HG02973 (cell line): ENCODE measurements at regions not wholly inside any gene's neighbourhood (a gene's known extent, or its start where the extent isn't known, plus 50 kb on each side); places are given as distances from the start of the nearest gene placed in this dataset.
A peak's percentile ranks its signal among the peaks of the same experiment; 100 is the strongest.

Experiments
- ATAC-seq: cut with Tn5 transposase; IDR thresholded peaks from one replicate; pipeline ENCODE4 v1.9.1; 2021; ENCODE audit warnings: moderate library complexity; ENCODE audit not compliant: unreplicated experiment

DNA sequence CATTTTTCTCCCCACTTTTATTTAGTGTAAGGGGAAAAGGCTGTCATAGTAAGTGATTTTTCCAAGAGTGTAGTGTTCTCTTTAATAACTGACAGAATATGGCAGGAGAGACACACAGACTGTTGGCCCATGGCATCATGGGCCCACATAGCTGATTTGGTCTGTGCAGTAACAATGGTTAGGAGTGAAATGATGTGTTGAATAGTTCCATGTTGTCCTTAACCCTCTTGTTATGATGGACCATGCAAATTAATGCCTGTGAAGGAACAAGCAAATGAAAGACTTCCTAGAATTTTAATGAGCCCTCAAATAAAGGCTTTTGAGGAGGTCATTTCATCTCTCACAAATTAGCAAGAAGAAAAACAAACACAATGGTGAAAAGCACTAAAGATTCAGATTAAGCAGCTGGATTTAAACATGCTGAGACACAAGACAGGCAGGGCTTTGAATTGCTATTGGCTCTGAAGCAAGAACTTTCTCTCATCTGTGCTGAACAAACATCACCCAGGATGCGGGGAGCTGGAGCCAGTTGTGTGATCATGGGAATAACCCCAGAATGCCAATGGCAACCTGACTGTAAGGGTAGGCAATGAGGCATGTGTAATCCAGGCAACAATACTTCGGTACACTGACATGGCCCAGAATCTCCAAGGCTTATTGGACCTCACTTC, 136.7 kb upstream of the VEPH1 start:
- ATAC-seq: no peak

DNA sequence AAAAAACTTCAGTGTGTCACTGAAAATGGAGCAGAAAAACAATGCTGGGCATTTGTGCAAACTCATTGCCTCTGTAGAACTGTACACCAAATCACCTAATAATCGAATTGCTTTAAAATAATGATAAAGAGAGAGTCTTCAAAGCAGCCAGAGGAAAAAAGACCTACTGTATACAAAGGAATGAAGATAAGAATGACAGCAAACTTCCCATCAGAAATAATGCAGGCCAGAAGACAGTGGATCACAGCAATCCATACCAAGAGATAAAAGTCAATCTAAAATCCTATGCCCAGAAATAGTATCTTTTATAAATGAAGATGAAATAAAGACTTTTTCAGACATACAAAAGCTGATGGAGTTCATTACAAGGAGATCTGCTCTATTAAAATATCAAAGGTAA, 134.7 kb upstream of the VEPH1 start:
- no peak for ATAC-seq

DNA sequence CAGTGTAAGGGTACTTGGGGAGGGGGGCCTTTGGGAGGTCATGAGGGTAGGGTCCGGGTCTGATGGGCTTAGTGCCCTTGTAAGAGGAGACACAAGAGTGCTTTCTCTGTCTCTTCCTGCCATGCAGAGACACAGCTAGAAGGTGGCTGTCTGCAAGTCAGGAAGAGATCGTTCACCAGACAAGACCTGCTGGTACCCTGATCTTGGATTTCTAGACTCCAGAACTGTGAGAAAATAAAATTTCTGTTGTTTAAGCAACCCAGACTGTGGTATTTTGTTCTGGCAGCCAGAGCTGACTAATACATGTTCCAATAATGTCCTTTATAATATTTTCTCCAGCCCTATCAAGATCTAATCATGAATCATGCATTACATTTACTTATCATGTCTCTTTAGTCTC, 130.0 kb upstream of the VEPH1 start:
- ATAC-seq: no peak

DNA sequence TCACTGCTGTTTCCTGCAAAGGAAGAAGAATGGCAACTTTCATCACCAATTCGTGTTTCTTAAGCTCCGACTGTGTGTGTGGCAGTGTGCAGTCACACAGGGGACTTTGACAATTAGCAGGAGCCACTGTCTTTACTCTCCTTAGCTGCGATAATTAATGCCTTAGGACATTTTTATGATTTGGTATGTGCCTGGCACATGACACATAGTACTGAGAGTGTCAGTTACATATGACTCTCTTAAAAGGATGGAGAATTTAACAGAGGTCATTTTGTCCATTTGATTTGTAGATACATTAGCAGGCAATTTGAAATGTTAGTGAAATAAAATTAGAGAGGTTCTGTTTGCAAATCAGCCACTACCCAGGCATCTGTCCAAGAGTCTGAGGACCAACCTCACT, 128.9 kb upstream of the VEPH1 start:
- no peak for ATAC-seq

DNA sequence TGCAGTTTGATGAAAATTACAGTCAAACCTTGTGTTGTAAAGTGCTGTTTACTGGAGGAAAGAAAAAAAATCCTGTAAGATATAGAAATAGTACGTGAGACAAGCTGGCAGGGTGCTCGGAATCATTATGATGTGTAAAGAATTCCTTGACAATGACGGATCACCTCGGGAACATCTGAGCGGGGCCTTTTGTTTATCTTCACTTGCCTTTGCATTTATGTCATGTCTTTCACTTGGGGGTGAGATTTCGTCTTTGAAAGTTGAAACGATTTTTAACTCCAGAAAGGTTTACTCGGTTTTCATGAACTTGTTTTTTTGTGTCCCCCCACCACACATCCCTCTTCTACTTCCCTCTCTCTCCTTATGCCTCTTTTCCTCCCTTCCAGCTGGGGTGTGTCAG, 128.3 kb upstream of the VEPH1 start:
- no peak for ATAC-seq

DNA sequence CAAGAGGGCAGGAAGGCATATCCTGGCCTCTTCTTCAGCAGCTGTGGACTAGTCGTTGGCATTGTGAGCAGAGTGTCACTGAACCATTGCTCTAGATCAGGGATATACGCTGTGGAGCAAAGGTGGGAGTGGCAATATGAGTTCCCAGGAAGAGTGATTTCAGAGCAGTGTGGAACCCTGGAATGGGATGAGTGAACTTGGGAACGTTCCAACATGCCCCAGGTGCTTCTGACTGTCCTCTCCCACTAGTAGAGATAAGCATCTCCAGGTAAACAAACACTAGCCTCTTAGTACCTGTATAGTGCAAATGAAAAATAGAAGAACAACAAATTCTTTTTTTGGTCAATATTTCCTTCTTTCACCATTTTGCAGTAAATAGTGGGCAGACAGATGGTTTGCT, 123.6 kb upstream of the VEPH1 start:
- no peak for ATAC-seq

DNA sequence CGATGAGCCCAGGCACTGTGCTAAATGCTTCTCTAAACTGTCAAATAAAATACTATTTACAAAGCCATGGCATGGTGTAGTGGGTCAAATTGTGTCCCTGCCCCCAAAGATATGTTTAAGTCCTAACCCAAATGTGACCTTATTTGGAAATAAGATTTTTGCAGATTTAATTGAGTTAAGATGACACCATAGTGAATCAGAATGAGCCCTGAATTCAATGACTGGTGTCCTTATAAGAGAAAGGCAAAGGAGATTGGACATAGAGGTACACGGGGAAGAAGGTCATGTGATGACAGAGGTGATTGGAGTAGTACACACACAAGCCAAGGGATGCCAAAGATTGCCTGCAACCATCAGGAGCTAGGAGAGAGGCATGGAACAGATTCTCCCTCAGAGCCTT, 121.6 kb upstream of the VEPH1 start:
- no peak for ATAC-seq

DNA sequence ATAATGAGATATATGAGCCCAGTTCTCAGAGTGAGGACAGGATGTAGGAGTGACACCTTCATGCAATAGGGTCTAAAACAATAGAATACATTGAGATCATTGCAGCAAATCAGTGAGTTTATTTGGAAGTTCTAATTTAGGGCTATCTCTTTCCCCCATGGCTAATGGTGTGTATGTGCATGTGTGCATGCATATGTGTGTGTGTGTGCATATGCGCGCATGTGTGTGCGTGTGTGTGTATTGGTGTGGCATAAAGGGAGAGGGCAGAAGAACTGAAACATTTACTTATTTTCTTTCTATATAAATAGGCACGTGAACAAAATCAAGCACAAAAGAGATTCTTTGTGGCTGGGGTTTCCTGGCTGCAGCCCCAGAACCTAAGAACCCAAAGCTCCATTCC, 115.7 kb upstream of the VEPH1 start:
- ATAC-seq: no peak

DNA sequence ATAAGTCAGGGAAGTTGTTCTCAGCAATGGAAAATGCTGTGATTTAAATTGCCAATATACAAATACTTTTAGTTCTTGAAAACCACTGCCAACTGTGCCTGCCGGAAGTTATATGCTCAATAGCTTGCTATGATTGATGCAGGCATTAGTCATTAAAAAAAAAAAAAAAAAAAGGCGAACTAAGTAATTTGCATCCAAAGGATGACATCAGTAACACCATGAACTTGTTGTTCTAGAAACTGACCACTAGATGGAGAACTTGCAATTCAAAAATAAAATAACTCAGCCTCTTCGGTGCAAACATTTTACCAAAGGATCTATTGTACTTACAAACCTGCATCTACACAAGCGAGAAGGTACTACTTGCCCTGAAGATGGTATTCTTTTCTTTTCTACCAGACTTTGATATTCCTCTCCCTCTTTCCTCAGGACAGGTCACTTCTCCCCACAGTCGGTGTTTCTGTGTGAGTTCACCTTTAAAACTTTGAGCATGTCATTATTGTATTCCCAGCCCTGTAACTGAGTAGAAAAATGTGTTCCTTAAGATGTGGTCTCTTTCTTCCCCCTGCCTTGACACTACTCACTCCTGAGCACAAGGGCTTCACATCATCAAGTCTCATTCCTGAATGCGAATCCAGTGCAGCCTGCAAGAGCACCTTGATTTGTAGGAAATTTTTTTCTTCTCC, 115.0 kb upstream of the VEPH1 start:
- ATAC-seq: peak; percentile 81

DNA sequence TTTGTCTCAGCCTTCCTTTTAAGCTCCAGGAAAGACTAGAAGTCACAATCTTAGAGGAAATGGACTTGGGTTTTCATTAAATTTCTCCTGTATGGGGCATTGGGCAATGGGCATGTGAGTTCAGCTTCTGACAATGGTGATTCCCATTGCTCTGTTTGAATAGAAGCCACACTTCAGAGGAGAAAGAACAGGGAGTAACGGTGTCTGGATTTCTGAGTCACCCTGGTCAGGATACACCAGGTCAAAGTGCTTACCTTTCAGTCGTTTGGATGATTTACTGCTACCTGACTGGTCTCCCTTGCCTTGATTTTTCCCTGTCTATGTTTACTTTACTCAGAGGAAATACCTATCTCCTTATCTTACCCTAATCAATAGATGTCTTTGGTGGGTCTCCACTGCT, 111.7 kb upstream of the VEPH1 start:
- no peak for ATAC-seq

DNA sequence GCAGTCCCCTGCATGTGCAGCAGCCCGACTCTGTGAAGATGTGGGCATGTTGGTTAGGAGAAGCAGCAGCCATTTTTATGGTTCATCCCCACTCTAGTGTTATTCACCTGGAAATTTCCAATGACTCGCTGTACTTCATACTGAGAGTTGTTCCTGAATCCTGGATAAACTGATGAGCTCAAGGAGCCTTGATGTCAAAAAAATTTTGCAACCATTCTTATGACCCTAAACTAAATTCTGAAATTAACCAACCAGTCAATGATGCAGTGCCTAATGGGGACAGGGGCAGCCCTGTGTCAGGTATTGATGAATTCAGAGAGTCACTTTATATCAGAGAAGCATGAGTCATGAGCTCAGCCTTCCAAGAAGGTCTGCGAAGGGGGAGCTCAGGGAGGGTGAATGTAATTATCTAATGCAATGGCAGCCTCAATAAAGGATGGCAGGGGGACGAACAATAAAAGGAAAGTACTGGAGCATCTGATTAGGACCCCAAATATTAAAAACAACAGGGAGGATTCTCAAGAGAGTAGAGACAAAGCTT, 108.4 kb upstream of the VEPH1 start:
- no peak for ATAC-seq

DNA sequence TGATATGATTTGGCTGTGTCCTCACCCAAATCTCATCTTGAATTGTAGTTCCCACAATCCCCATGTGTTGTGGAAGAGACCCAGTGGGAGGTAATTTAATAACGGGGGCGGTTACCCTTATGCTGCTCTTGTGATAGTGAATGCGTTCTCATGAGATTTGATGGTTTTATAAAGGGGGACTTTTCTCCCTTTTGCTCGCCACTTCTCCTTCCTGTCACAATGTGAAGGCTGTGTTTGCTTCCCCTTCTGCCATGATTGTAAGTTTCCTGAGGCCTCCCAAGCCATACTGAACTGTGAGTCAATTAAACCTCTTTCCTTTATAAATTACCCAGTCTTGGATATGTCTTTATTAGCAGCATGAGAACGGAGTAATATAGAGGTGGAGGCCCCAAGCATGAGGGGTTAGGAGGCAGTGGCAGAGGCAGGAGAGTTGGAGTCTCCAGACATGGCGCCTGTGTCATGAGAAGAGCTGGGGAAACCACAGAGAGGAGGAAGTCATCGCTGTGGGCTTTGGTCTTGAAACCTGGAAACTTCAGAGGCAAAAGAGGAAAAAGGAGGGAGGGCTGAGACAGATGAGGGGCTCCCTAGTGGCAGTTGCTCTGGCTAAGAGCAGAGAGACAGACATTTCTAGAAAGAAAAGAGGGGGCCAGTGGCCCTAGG, 107.8 kb upstream of the VEPH1 start:
- no peak for ATAC-seq

DNA sequence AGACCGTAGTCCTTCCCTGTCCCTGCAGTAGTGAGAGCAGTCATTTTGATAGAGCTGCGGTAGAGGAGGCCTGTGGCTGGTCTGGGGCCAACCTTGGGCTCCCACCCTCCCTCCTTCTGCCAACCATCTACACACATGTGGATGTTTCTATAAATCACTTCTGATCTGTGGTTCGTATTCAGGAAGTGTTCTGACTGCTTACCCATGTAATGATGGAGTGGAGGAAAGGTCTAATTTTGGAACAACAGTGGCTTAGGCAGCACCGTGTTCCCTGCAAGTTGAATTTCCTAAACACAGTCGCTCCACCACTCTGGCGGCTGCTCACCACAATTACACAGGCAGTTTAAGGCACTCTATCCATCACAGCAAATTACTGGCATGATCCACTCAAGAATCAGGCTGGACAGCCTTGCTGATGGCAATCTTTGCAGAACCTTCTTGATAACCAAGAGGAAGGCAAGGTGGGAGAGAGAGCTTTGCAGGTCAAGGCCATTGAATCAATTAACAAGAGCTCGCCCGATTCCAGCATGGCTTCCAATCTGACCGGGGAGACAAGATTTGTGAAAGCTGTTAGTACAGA, 104.7 kb upstream of the VEPH1 start:
- ATAC-seq: no peak

DNA sequence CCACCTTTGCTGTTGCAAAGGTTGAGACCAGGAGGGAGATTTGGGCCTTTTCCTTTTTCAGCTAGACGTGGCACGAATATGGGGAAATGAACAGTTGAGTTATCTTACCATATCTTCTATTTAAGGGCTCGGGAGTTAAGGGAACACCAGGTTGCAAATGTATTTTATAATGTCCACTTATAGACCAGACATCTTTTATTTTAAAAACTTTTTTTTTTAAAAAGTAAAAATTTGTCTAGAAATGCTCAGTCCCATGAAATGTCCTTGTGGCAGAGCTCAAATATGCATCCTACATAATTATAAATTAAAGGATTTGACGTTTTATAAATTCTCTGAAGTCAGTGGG, 103.6 kb upstream of the VEPH1 start:
- no peak for ATAC-seq

DNA sequence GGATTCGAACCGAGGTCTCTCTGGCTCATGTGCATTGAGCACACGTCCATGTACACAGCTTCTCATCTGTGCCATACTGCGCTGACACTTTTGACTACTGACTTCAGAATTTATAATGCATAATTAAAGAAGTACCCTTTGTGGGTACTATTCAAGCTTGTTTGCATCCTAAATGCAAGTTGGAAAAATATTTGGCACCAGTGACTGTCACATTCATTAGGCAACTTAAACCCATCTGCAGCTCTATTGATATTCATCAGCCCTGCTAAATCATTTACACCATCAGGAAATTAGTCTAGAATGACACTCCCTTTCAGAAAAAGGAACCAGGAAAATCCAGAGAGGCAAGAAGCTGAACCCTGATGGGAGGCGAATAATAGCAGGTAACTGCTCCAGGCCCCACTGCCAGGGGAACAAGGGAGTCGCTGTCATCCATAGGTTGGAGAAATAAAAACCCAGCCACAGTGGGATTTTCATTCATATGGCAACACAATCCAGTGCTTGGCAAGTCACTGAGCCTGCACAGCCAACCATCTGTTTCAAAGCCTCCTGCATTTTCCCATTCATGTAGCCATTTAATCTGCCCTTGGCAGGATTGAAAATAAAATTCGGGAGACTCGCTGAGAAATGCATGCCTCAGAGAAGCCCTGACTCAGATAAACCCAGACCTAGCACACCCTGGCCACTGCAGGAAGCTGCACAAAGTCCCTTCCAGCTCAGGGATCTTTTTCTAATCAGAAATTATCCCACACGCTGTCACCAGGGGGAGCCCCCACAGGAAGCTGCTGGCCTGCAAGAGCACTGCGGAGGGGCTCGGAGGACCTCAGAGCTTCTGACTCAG, 103.0 kb upstream of the VEPH1 start:
- ATAC-seq: peak; percentile 93

DNA sequence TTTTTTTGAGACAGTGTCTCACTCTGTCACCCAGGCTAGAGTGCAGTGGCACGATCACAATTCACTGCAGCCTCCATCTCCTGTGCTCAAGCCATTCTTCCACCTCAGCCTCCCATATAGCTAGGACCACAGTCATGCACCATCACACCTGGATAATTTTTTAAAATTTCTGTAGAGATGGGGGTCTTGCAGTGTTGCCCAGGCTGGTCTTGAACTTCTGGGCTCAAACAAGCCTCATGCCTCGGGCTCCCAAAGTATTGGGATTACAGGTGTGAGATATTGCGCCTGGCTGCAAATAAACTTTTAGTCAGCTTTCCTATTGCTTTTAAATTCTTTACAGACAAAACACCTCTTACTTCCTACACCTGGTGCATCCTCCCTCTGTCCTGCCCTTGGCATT, 102.1 kb upstream of the VEPH1 start:
- ATAC-seq: no peak

DNA sequence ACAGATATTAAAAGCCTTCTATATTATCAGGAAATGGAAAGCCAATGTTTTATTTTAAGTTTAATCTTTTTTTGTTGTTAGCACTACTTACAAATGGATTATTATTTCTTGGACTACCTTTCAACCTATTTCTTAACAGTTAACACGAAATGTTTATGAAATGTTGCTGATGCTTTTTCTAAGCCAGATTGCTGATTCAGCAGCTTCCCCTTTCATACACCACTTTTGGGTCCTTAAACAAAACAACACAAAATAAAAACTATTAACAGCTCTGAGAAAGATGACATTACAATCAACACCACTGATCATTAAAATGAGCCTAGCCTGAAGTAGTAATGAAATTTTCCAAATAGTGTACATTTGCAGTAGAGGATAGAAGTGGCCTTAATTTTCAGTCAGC, 99.2 kb upstream of the VEPH1 start:
- ATAC-seq: no peak

DNA sequence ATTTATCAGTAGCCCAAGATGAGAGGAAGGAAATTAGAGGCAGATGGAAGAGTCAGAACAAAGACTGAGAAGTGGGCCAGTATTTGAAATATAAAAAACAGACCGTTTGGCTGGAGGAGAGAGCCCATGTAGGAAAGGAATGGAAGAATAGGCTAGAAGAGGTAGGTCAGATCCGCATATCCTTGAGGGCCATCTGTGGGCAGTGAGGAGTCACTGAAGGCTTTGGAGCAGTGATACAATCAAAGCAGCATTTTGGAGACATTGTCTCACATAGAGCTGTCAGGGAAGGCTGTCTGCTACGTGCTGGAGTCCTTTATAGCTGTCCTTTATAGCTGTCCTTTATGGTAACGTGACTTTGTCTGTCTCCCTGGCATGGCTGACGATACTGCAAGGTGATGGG, 92.0 kb upstream of the VEPH1 start:
- ATAC-seq: no peak

DNA sequence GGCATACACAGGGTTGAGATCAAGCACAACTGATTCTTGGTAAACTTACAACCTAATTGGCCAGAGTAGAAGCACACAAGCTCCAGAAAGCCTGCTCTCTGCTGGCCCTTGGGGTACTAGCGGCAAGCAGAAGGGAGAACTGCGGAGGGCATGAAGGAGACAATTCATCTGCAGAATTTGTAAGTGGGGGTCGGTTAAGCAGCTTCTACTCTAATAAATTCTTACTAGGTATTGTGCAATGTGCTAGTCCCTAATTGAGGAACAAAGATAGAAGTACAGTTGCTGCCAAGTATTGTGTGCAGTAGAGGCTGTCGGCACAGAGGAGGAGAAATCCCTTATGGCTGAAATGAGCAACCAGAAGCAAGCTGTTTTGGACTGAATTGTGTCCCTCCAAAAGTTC, 91.2 kb upstream of the VEPH1 start:
- no peak for ATAC-seq

DNA sequence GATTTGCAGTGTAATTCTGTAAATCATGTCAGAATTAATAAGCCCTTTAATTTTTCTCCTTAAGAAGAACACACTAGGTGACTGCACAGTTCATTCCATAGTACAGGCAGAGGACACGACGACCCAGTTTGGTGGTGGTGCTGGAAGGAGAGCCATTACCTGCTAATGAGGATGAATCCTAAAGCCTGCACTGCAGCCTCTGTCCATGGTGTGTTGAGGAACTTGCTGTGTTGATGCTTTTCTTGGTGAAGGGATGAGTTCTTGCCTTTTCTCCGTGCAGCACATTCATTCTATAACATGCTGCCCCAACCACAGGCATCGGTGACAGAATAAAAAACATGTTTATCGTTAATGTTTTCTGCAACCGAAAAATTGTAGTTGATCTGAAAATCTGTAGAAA, 89.6 kb upstream of the VEPH1 start:
- no peak for ATAC-seq

DNA sequence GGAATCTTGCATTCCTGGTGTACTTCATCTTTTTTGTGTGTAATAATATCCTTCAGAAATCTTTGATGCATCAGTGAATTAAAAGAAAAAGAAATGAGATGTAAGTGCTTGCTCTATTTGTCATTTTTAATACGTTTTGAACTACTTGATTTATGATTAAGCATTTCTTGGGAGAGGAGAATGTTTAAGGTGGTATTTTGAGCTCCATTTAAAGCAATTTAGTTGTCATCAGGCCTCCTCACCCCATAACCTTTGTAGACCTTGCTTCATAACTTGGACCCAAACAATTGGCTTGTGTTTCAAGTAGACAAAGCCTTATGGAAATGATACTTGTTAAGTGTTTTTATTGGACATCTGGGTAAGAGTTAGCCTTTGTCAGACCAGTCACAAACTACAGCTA, 87.1 kb upstream of the VEPH1 start:
- ATAC-seq: no peak
